Keratinocyte (primary cell): ENCODE measurements at regions not wholly inside any gene's neighbourhood (a gene's known extent, or its start where the extent isn't known, plus 50 kb on each side); places are given as distances from the start of the nearest gene placed in this dataset.

Experiments
- EZH2 ChIP-seq: IDR thresholded peaks from one replicate; pipeline ENCODE4 v1.6.1; 2012; ENCODE audit warnings: inconsistent platforms, mild to moderate bottlenecking, low read length, moderate library complexity
- TF ChIP-seq, protein P1 (sequence below), 3 experiments: IDR thresholded peaks in 1 of 3; conservative IDR thresholded peaks in 1 of 3; optimal IDR thresholded peaks in 1 of 3; 2 replicates in 2 of 3; 3 replicates in 1 of 3; pipeline versions ENCODE3 to v1.5.1; 2011; ENCODE audit warnings: low read length in 3 of 3, mild to moderate bottlenecking in 3 of 3, moderate library complexity in 2 of 3, control low read depth in 1 of 3, inconsistent platforms in 1 of 3; ENCODE audit not compliant: insufficient read depth in 2 of 3; ENCODE audit errors: extremely low read depth in 1 of 3

- TF ChIP-seq, protein P1, sequence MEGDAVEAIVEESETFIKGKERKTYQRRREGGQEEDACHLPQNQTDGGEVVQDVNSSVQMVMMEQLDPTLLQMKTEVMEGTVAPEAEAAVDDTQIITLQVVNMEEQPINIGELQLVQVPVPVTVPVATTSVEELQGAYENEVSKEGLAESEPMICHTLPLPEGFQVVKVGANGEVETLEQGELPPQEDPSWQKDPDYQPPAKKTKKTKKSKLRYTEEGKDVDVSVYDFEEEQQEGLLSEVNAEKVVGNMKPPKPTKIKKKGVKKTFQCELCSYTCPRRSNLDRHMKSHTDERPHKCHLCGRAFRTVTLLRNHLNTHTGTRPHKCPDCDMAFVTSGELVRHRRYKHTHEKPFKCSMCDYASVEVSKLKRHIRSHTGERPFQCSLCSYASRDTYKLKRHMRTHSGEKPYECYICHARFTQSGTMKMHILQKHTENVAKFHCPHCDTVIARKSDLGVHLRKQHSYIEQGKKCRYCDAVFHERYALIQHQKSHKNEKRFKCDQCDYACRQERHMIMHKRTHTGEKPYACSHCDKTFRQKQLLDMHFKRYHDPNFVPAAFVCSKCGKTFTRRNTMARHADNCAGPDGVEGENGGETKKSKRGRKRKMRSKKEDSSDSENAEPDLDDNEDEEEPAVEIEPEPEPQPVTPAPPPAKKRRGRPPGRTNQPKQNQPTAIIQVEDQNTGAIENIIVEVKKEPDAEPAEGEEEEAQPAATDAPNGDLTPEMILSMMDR (optimal IDR thresholded peaks at IDR 0.05 in 1 of 3, IDR thresholded peaks at IDR 0.05 in 1 of 3, conservative IDR thresholded peaks at IDR 0.05 in 1 of 3; ENCODE audit: extremely low read depth in 1 of 3, insufficient read depth in 2 of 3, low read length in 3 of 3), result no peak
- no peak for TF ChIP-seq EZH2
Observed at GRCh38 chr12:18828483-18828882, 90.6 kb downstream of the CAPZA3 start.
